ENCODE measurements at regions not wholly inside any gene's neighbourhood (a gene's known extent, or its start where the extent isn't known, plus 50 kb on each side); places are given as distances from the start of the nearest gene placed in this dataset.

- TF ChIP-seq FOSL2 (CRISPR knock-in tag; IDR thresholded peaks at IDR 0.05) (peak; percentile 42; the same call in 1 of the 2 replicates), IRF2 (CRISPR knock-in tag; IDR thresholded peaks at IDR 0.05) (no peak), ZNF629 (CRISPR knock-in tag; conservative IDR thresholded peaks at IDR 0.05) (no peak), ZNF281 (CRISPR knock-in tag; IDR thresholded peaks at IDR 0.05; ENCODE audit: borderline replicate concordance) (no peak), ZNF549 (CRISPR knock-in tag; IDR thresholded peaks at IDR 0.05) (no peak), HNF1A (IDR thresholded peaks at IDR 0.05; ENCODE audit: low read depth) (0 out of 2 replicates have a peak, but pooled peaks have one; percentile 37), HNF1A (CRISPR knock-in tag; IDR thresholded peaks at IDR 0.05; ENCODE audit: borderline replicate concordance) (no peak), AHR (CRISPR knock-in tag; IDR thresholded peaks at IDR 0.05) (no peak)
- TF ChIP-seq, protein P1, sequence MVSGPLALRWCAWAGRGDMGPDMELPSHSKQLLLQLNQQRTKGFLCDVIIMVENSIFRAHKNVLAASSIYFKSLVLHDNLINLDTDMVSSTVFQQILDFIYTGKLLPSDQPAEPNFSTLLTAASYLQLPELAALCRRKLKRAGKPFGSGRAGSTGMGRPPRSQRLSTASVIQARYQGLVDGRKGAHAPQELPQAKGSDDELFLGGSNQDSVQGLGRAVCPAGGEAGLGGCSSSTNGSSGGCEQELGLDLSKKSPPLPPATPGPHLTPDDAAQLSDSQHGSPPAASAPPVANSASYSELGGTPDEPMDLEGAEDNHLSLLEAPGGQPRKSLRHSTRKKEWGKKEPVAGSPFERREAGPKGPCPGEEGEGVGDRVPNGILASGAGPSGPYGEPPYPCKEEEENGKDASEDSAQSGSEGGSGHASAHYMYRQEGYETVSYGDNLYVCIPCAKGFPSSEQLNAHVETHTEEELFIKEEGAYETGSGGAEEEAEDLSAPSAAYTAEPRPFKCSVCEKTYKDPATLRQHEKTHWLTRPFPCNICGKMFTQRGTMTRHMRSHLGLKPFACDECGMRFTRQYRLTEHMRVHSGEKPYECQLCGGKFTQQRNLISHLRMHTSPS (CRISPR knock-in tag; IDR thresholded peaks at IDR 0.05; ENCODE audit: low read depth), result no peak
- TF ChIP-seq, protein P2, sequence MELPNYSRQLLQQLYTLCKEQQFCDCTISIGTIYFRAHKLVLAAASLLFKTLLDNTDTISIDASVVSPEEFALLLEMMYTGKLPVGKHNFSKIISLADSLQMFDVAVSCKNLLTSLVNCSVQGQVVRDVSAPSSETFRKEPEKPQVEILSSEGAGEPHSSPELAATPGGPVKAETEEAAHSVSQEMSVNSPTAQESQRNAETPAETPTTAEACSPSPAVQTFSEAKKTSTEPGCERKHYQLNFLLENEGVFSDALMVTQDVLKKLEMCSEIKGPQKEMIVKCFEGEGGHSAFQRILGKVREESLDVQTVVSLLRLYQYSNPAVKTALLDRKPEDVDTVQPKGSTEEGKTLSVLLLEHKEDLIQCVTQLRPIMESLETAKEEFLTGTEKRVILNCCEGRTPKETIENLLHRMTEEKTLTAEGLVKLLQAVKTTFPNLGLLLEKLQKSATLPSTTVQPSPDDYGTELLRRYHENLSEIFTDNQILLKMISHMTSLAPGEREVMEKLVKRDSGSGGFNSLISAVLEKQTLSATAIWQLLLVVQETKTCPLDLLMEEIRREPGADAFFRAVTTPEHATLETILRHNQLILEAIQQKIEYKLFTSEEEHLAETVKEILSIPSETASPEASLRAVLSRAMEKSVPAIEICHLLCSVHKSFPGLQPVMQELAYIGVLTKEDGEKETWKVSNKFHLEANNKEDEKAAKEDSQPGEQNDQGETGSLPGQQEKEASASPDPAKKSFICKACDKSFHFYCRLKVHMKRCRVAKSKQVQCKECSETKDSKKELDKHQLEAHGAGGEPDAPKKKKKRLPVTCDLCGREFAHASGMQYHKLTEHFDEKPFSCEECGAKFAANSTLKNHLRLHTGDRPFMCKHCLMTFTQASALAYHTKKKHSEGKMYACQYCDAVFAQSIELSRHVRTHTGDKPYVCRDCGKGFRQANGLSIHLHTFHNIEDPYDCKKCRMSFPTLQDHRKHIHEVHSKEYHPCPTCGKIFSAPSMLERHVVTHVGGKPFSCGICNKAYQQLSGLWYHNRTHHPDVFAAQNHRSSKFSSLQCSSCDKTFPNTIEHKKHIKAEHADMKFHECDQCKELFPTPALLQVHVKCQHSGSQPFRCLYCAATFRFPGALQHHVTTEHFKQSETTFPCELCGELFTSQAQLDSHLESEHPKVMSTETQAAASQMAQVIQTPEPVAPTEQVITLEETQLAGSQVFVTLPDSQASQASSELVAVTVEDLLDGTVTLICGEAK (IDR thresholded peaks at IDR 0.05), result no peak
- TF ChIP-seq, protein P2 (CRISPR knock-in tag; IDR thresholded peaks at IDR 0.05), result no peak
These were observed 273.0 kb downstream of the ADGB start (continued) for GRCh38 chr6:146871611-146872425.
